Body of pancreas (tissue), 4 donors: ENCODE measurements at regions not wholly inside any gene's neighbourhood (a gene's known extent, or its start where the extent isn't known, plus 50 kb on each side); places are given as distances from the start of the nearest gene placed in this dataset.

Experiments
- CTCF ChIP-seq, 7 experiments: fragments of 450-650 bp in 4 of 7; fragments of 200-600 bp in 3 of 7; sonication (generic) in 3 of 7; IDR thresholded peaks; one replicate each; pipeline ENCODE4 v1.5.1; 2016 to 2019; ENCODE audit warnings: antibody characterized with exemption in 7 of 7
- POLR2A ChIP-seq, 3 donors: fragments of 450-650 bp; IDR thresholded peaks; one replicate each; pipeline ENCODE4 v1.6.1; 2016; ENCODE audit warnings: antibody characterized with exemption in 3 of 3, mild to moderate bottlenecking in 2 of 3

- TF ChIP-seq CTCF (IDR thresholded peaks at IDR 0.05) = no peak
- TF ChIP-seq POLR2A (IDR thresholded peaks at IDR 0.05) = no peak
Measured at GRCh38 chr5:42923710-42924109, 112.0 kb upstream of the SELENOP start.
